ENCODE measurements at regions not wholly inside any gene's neighbourhood (a gene's known extent, or its start where the extent isn't known, plus 50 kb on each side); places are given as distances from the start of the nearest gene placed in this dataset.
"Not testable (repeated sequence)": the region's sequence is repeated elsewhere in the genome, so short reads cannot be mapped to it uniquely, and the experiment has no call there.

DNA sequence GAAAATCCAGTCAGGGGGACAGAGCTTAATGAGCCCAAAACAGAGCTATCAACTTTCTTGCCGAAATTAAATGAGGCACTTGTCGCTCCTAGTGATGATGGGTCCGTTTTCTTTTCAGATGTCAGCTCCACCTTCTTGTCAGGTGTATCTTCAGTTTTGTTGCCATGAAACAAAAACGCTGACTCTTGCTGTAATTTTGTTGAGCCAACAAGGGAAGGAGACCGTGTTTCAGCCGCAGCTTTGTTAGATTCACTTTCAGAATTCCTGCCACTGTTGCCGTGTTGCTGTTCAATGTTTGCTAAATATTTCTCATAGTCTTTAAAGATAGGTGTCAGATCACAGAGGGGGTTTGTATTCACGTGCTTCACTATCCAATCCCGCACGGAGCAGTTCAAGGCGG, 316.6 kb upstream of the CDH18 start:
- H3K4me3 ChIP-seq; H3K4me1 ChIP-seq; H3K36me3 ChIP-seq; DNase-seq; H3K27me3 ChIP-seq; H3K9me3 ChIP-seq (replicated peaks); H3K27ac ChIP-seq: not testable (repeated sequence)

DNA sequence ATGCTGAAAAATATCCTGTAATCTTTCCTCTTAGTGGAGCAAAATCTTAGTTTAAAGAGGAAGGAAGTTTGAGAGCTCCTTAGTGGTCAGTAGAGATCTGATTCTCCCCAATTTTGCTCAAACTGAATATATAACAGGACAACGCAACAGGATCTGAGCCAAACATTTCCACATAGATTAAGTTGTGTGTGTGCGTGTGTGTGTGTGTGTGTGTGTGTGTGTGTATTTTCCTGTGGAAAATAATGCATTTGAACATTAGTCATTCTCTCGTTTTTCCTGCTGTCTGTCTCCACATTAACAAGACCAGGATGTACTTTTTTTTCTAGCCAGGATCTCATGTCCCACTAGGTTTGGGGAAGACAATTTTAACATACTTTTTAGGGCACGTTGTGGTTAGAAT, 312.1 kb upstream of the CDH18 start:
- H3K27me3 ChIP-seq = no peaks in the 10 kb centered on the region
- DNase-seq = no peak
- H3K36me3 ChIP-seq = no peaks in the 10 kb centered on the region

DNA sequence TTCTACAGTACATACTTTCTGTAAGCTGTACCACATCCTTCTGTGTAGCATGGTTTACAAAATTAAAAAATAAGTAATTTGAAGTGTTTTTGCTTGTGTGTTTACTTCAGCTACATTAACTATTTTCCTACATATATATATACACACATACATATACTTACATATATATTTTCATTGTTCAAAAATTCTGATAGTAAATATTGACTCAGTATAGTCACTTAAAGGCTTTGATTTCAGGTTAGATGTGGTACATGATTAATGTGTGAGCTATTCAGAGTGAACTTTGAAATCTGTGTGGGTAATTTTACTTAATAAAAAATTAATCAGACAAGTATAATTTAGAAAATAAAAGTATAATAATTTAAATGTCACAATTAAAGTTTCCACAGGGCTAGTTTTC, 306.7 kb upstream of the CDH18 start:
- Histone ChIP-seq H3K4me3 (no peak overlapping the region), H3K27ac (no peak overlapping the region), H3K9me3 (replicated peaks) (no peaks in the 10 kb centered on the region), H3K36me3 (no peaks in the 10 kb centered on the region), H3K4me1 (no peaks in the 10 kb centered on the region), H3K27me3 (no peaks in the 10 kb centered on the region)
- no peak for DNase-seq

More for the DNA sequence above, 312.1 kb upstream of the CDH18 start:
- H3K4me3 ChIP-seq = no peak overlapping the region
- H3K4me1 ChIP-seq = no peaks in the 10 kb centered on the region
- H3K27ac ChIP-seq = no peak overlapping the region
- H3K9me3 ChIP-seq (replicated peaks) = no peaks in the 10 kb centered on the region

DNA sequence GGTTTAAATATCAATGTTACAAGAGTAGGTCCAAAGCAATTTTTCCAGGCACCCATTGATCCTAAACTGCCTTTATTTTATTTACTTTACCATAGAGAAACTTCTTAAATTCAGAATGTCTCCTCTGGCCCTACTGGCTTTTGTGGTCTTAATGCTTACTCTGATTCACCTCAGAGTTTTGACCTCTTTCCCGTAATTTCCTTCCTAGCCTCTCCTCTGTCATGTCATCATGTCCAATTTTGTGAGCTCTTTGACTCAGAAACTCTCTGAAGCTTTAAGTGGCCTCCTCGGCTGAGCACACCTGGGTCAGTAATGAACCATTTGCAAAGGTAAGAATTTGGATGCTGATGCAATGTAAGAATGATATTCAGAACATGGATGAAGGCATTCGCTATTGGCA, 303.8 kb upstream of the CDH18 start:
- H3K9me3 ChIP-seq (replicated peaks) = no peaks in the 10 kb centered on the region
- no peaks in the 10 kb centered on the region for H3K4me1 ChIP-seq
- no peak overlapping the region for H3K27ac ChIP-seq
- no peak overlapping the region for H3K4me3 ChIP-seq
- no peaks in the 10 kb centered on the region for H3K36me3 ChIP-seq
- no peaks in the 10 kb centered on the region for H3K27me3 ChIP-seq
- no peak for DNase-seq

DNA sequence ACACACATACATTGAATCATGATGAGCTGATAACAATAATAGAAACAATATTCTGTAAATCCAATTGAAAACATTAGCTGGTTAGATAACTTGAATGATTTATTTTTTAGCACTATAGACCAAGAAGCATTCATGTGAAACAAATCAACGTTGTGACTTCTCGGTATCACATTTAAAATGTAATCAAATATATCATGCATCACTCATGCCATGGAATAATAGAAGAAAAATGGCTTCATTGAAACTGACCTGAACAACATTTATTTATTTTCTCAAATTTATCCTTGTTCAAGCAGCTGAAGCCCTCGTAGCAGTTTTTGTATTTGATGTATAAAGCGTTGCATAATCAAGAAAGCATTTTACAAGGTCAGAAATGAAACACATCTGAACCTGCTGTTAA, 299.6 kb upstream of the CDH18 start:
- H3K4me3 ChIP-seq = no peak overlapping the region
- no peaks in the 10 kb centered on the region for H3K36me3 ChIP-seq
- no peaks in the 10 kb centered on the region for H3K4me1 ChIP-seq
- no peaks in the 10 kb centered on the region for H3K27me3 ChIP-seq
- DNase-seq = no peak
- no peaks in the 10 kb centered on the region for H3K9me3 ChIP-seq (replicated peaks)
- H3K27ac ChIP-seq = no peak overlapping the region

DNA sequence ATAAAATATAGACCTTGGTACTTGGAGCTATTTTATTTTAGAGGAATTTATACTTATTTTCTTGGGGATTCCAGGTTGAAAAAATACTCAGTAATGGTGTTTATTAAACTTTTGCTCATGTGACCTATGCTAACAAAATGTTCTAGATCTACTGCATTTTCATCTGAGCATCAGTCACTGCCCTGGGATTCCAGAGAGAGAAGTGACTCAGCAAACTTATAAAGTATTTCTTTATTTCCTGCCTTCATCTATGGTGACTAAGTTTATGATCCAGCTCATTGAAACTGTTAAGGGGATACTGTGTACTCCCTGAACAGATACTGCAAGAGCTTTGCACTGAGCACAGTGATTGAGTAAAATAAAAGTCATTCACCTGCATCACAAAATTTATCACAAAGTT, 298.5 kb upstream of the CDH18 start:
- no peaks in the 10 kb centered on the region for H3K27me3 ChIP-seq
- no peaks in the 10 kb centered on the region for H3K4me1 ChIP-seq
- H3K4me3 ChIP-seq = no peak overlapping the region
- no peaks in the 10 kb centered on the region for H3K9me3 ChIP-seq (replicated peaks)
- no peak overlapping the region for H3K27ac ChIP-seq
- DNase-seq = no peak
- H3K36me3 ChIP-seq = no peaks in the 10 kb centered on the region

DNA sequence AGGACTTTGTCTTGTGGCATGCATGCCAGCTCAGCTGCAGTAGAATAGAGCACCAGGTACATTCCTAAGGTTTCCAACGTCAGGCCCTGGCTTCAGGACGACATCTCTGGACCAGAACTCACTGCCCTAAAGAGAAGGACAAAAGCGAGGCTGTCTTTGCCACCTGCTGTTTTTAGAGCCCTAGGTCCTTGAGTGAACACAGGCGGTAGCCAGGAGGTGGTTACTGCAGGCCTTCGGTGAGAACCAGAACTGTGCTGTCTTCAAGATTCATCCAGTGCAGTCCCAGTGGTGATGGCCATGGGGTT, 288.9 kb upstream of the CDH18 start:
- Histone ChIP-seq H3K36me3 (no peaks in the 10 kb centered on the region), H3K27ac (no peak overlapping the region), H3K9me3 (replicated peaks) (no peaks in the 10 kb centered on the region), H3K27me3 (no peaks in the 10 kb centered on the region), H3K4me1 (no peaks in the 10 kb centered on the region), H3K4me3 (no peak overlapping the region)
- no peak for DNase-seq

DNA sequence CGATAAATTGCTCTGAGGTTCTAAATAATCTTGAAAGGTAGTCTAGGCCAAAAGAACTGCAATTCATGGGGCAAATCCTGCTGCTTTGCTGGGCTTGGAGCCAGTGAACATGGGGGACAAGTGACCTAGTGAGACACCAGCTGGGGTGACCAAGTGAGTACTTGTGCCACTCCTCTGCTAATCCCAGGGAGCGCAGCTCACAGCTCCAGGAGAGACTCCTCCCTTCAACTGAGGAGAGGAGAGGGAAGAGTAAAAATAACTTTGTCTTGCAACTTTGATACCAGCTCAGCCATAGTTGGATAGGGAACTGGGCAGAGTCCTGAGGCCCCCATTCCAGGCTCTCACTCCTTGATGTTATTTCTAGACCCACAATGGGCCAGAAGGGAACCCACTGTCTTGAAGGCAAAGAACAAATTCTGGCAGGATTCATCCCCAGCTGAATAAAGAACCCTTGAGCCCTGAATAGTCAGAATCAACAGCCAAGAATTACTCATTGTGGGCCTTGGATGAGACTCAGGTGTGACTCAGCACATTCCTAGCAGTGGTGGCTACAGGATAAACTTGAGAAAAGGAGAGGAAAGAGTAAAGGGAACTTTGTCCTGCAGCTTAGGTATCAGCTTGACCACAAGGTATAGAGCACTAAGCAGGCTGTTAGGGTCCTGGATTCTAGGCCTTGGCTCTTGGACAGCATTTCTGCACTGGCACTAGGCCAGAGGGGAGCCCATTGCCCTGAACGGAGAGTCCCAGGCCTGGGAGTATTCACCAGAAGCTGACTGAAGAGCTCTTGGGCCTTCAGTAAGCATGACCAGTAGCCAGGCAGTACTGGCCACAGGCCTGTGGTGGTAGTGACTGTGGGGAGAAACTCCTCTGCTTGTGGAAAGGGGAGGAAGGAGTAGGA, 288.3 kb upstream of the CDH18 start:
- Histone ChIP-seq H3K36me3 (no peaks in the 10 kb centered on the region), H3K4me3 (no peak overlapping the region), H3K27ac (no peak overlapping the region), H3K9me3 (replicated peaks) (no peaks in the 10 kb centered on the region), H3K27me3 (no peaks in the 10 kb centered on the region), H3K4me1 (no peaks in the 10 kb centered on the region)
- DNase-seq = no peak

DNA sequence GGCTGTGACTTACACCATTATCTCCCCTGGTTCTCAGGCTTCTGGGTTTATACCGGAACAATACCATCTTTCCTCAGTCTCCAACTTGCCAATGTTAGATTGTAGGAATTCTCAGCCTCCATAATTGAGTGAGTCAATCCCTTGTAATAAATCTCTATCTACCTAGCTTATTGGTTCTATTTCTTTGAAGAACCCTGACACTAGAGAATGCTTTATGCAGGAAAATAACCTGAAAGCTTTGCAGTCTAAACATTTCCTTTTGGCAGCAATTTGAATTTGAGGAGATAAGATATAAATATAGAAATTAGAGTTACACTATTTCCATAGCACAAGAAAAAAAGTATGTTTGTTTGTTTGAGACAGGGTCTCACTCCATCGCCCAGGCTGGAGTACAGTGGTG, 278.1 kb upstream of the CDH18 start:
- no peaks in the 10 kb centered on the region for H3K4me1 ChIP-seq
- no peaks in the 10 kb centered on the region for H3K36me3 ChIP-seq
- no peak overlapping the region for H3K27ac ChIP-seq
- H3K4me3 ChIP-seq = no peak overlapping the region
- no peak for DNase-seq
- H3K9me3 ChIP-seq (replicated peaks) = no peaks in the 10 kb centered on the region
- no peaks in the 10 kb centered on the region for H3K27me3 ChIP-seq

DNA sequence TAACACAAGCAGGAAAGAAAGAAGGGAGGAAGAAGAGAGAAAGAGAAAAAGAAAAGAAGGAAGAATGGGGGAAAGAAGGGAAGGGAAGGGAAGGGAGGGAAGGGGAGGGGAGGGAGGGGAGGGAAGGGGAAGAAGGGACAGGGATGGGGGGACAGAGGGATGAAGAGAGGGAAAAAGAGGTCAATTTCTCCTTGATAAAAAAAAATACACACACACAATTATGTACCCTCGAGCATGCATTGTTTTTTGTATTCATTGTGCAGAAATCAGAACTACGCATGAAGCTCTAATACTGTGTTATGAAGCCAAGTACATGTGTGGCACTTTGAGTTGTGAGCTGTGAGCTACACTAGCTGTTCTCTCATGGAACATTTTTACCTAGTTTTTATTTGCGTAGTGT, 274.9 kb upstream of the CDH18 start:
- Histone ChIP-seq H3K9me3 (replicated peaks) (no peaks in the 10 kb centered on the region), H3K27me3 (no peaks in the 10 kb centered on the region), H3K27ac (no peak overlapping the region), H3K36me3 (no peaks in the 10 kb centered on the region), H3K4me3 (no peak overlapping the region), H3K4me1 (no peaks in the 10 kb centered on the region)
- no peak for DNase-seq

DNA sequence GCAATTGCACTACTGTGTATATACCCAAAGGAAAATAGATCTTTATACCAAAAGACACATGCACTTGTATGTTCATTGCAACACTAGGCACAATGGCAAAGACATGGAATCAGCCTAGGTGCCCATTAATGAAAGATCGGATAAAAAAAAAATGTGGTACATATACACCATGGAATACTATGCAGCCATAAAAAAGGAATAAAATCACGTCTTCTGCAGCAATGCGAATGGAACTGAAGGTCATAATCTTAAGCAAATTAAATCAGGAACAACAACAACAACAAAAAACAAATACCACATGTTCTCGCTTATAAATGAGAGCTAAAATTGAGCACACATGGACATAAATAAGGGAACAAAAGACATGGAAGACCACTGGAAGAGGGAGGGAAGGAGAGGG, 266.7 kb upstream of the CDH18 start:
- H3K36me3 ChIP-seq = no peaks in the 10 kb centered on the region
- no peaks in the 10 kb centered on the region for H3K4me1 ChIP-seq

DNA sequence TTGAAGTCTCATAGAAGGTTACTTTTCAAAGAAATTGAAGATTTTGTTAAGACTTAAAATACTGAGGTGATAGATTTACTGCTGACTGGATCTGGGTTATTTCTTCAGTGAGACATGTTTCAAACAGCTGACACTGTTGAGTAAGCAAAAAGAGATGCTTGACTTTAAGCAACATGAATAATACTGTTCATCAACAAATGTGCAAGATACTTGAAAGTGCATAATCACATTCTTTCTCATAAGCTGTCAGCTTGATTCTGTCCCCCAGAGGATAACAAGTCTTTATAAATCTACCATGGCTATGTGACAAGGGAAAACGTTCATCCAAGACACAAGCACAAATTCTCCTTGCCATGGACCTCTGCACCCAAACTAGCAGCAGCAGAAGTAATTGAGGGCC, 260.1 kb upstream of the CDH18 start:
- DNase-seq = no peak
- Histone ChIP-seq H3K4me1 (no peaks in the 10 kb centered on the region), H3K27me3 (no peaks in the 10 kb centered on the region), H3K4me3 (no peak overlapping the region), H3K9me3 (replicated peaks) (no peaks in the 10 kb centered on the region), H3K27ac (no peak overlapping the region), H3K36me3 (no peaks in the 10 kb centered on the region)

More for the DNA sequence above, 266.7 kb upstream of the CDH18 start:
- Histone ChIP-seq H3K9me3 (replicated peaks) (no peaks in the 10 kb centered on the region), H3K4me3 (no peak overlapping the region), H3K27me3 (no peaks in the 10 kb centered on the region), H3K27ac (no peak overlapping the region)
- DNase-seq = no peak

DNA sequence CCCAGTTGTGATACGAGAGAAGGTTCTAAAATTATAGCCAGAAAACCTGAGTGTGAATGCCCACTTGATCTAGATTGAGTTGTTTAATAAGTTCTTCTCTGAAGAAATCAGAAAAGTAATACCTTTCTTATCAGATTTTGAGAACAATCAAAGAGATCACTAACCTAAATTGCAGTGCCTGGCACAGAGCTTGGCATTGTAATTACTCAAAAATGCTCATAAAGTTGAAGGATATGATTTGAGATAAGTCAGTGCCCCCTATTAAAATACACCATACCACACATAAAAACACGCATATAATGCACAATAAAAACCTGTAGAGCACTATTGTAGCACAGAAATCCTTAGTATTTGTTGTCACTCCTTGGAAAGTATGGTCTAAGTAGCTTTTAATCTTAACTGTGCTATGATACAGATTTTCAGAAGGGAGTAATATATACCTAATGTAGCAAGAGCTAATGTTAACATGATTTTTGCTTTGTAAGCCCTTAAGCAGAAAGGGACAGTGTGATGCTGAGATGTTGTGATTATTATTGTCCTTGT, 257.5 kb upstream of the CDH18 start:
- no peak overlapping the region for H3K27ac ChIP-seq
- no peaks in the 10 kb centered on the region for H3K36me3 ChIP-seq
- no peaks in the 10 kb centered on the region for H3K4me1 ChIP-seq
- no peaks in the 10 kb centered on the region for H3K9me3 ChIP-seq (replicated peaks)
- no peak for DNase-seq
- no peaks in the 10 kb centered on the region for H3K27me3 ChIP-seq
- H3K4me3 ChIP-seq = no peak overlapping the region

DNA sequence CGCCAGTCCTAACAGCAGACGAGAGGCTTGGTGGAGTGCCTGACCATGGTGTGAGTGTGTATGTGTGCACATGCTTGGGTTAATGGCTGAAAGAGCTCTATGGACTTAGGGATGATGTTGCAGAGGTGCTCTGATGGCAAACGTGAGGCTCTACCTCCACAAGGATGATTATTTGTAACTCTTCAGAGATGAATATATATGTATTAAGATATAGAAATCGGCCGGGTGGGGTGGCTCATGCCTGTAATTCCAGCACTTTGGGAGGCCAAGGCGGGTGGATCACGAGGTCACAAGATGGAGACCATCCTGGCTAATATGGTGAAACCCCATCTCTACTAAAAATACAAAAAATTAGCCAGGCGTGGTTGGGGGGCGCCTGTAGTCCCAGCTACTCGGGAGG, 253.4 kb upstream of the CDH18 start:
- no peak for DNase-seq
- no peaks in the 10 kb centered on the region for H3K9me3 ChIP-seq (replicated peaks)
- no peaks in the 10 kb centered on the region for H3K36me3 ChIP-seq

DNA sequence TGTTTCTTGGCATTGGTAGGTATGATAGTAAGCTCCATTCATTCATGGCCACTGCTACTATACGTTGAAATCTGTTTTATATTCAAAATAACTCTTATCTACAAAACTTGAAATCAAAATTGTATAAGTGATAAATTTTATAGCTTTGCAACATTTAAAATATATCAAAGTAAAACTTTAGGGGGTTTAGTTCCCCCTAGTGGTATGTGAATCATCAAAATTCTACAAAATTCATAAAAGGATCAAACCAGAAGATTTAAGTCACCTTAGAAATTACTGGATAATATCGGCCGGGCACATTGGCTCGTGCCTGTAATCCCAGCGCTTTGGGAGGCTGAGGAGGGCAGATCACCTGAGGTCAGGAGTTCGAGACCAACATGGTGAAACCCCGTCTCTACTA, 243.0 kb upstream of the CDH18 start:
- Histone ChIP-seq H3K27me3 (no peaks in the 10 kb centered on the region), H3K4me3 (no peak overlapping the region), H3K27ac (no peak overlapping the region), H3K36me3 (no peaks in the 10 kb centered on the region), H3K9me3 (replicated peaks) (no peaks in the 10 kb centered on the region), H3K4me1 (no peaks in the 10 kb centered on the region)
- no peak for DNase-seq

More for the DNA sequence above, 253.4 kb upstream of the CDH18 start:
- Histone ChIP-seq H3K27ac (no peak overlapping the region), H3K4me3 (no peak overlapping the region), H3K4me1 (no peaks in the 10 kb centered on the region), H3K27me3 (no peaks in the 10 kb centered on the region)

DNA sequence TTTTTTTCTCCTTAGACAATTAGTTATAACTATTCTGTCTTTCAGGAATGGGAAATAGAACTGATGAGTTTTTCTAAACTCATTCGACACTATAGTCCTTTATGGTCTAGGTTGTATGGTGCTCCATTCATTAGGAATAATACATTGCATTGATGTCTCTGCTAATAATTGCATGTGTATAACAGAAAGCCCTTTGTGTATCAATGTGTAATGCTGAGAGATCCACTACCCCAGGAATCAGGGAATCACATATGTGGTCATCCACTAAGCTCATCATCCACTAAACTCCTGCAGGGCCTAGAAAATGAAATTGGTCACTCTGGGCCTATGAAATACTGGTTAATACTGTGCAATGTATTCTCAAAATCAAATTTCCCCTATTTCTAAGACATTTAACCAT, 242.0 kb upstream of the CDH18 start:
- Histone ChIP-seq H3K4me3 (no peak overlapping the region), H3K27ac (no peak overlapping the region), H3K4me1 (no peaks in the 10 kb centered on the region), H3K27me3 (no peaks in the 10 kb centered on the region), H3K36me3 (no peaks in the 10 kb centered on the region), H3K9me3 (replicated peaks) (no peaks in the 10 kb centered on the region)
- no peak for DNase-seq

Data from SJCRH30 (cell line).